IMR-90 (cell line): ENCODE measurements at regions not wholly inside any gene's neighbourhood (a gene's known extent, or its start where the extent isn't known, plus 50 kb on each side); places are given as distances from the start of the nearest gene placed in this dataset.

Source experiments
- BHLHE40 ChIP-seq: fragments of 150-350 bp; IDR thresholded peaks from 2 replicates; pipeline ENCODE4 v1.6.1; 2016; ENCODE audit warnings: mild to moderate bottlenecking, low read depth, low read length
- CEBPB ChIP-seq: IDR thresholded peaks from 2 replicates; pipeline ENCODE4 v1.6.1; 2012; ENCODE audit warnings: low read depth, low read length, improper control_type of control experiment
- CTCF ChIP-seq: conservative IDR thresholded peaks from 2 replicates; pipeline ENCODE4 v1.5.1; 2012; ENCODE audit warnings: mild to moderate bottlenecking, low read depth, low read length, improper control_type of control experiment
- FOS ChIP-seq: fragments of 150-350 bp; IDR thresholded peaks from 2 replicates; pipeline ENCODE4 v1.6.1; 2016; ENCODE audit warnings: low read depth, low read length
- MAFK ChIP-seq: IDR thresholded peaks from 2 replicates; pipeline ENCODE4 v1.6.1; 2012; ENCODE audit warnings: low read depth, low read length, improper control_type of control experiment
- MXI1 ChIP-seq: IDR thresholded peaks from 2 replicates; pipeline ENCODE4 v1.6.1; 2012; ENCODE audit warnings: low read depth, mild to moderate bottlenecking, low read length, moderate library complexity, borderline replicate concordance
- NFE2L2 ChIP-seq: fragments of 150-350 bp; IDR thresholded peaks from 2 replicates; pipeline ENCODE4 v1.6.1; 2016; ENCODE audit warnings: low read depth, mild to moderate bottlenecking, low read length
- POLR2A ChIP-seq: IDR thresholded peaks from 2 replicates; pipeline ENCODE4 v1.6.1; 2012; ENCODE audit warnings: mild to moderate bottlenecking, low read depth, low read length
- RAD21 ChIP-seq: IDR thresholded peaks from 2 replicates; pipeline ENCODE4 v1.6.1; 2012; ENCODE audit warnings: low read length, improper control_type of control experiment
- RCOR1 ChIP-seq: IDR thresholded peaks from 2 replicates; pipeline ENCODE4 v1.6.1; 2012; ENCODE audit warnings: mild to moderate bottlenecking, low read length, improper control_type of control experiment; ENCODE audit not compliant: insufficient replicate concordance
- RFX5 ChIP-seq: IDR thresholded peaks from 2 replicates; pipeline ENCODE4 v1.8.0; 2012; ENCODE audit warnings: low read depth, mild to moderate bottlenecking, low read length, moderate library complexity
- SMC3 ChIP-seq: fragments of 150-350 bp; IDR thresholded peaks from 2 replicates; pipeline ENCODE4 v1.6.1; 2016; ENCODE audit warnings: low read depth, mild to moderate bottlenecking, antibody characterized with exemption, low read length, moderate library complexity
- USF2 ChIP-seq: fragments of 150-350 bp; IDR thresholded peaks from 2 replicates; pipeline ENCODE4 v1.6.1; 2017; ENCODE audit warnings: mild to moderate bottlenecking, antibody characterized with exemption, low read length, low read depth

GRCh38 chr13:110984381-110984780 is 69.5 kb upstream of the ANKRD10 start:
- TF ChIP-seq CEBPB (no peak), BHLHE40 (no peak), POLR2A (no peak), CTCF (no peak), MAFK (no peak), MXI1 (no peak), SMC3 (no peak), RCOR1 (no peak), NFE2L2 (no peak), RAD21 (no peak), RFX5 (no peak), USF2 (no peak), FOS (no peak)
